NB4 (cell line): ENCODE measurements at regions not wholly inside any gene's neighbourhood (a gene's known extent, or its start where the extent isn't known, plus 50 kb on each side); places are given as distances from the start of the nearest gene placed in this dataset.

ENCODE experiments used
- CTCF ChIP-seq: IDR thresholded peaks from one replicate; pipeline ENCODE4 v1.5.1; 2012; ENCODE audit warnings: low read depth, low read length
- MAX ChIP-seq: IDR thresholded peaks from 2 replicates; pipeline ENCODE4 v1.6.1; 2011; ENCODE audit warnings: low read depth, low read length
- POLR2A ChIP-seq: IDR thresholded peaks from 2 replicates; pipeline ENCODE4 v1.6.1; 2011; ENCODE audit warnings: mild to moderate bottlenecking; ENCODE audit not compliant: insufficient read length; ENCODE audit errors: extremely low read depth

DNA sequence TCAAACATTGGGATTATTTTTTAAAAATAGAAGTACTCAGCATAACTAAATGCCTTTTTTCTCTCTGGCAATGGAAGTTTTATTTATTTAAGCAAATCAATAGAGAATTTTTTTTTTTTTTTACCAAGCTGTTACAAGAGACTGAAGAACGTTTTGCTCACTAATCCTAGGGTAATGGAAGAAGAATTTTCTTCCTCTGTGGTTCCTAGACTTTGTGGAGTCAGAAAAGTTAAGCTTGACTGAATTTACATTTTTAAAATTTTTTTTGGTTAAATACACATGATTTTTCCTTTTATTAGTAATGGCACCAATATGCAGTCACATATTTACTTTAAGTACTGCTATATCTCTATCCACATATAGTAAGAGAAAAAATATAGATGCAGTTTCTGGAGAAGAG, 189.8 kb downstream of the PCSK1 start:
- TF ChIP-seq CTCF, result no peak
- TF ChIP-seq POLR2A, result no peak
- TF ChIP-seq MAX, result no peak
